ENCODE measurements at regions not wholly inside any gene's neighbourhood (a gene's known extent, or its start where the extent isn't known, plus 50 kb on each side); places are given as distances from the start of the nearest gene placed in this dataset.

DNA sequence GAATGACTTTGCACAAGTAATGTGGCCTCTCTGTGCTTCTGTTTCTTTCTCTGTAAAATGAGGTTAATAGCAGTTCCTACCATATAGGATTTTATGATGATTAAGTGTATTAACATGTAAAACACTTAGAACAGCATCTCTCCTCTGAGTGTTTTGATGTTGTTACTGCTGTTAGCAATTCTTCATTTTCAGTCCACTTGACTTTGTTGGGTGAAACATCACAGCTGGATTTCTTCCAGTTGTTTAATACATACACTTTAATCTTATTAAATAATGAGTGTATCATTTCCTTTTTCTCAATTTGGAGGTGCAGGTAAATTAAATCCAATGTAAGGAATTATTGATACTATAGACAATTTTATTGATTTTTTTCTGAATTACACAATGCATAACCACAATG is 113.6 kb downstream of the KDR start:
- in situ Hi-C loops (cut with MboI; ENCODE audit: low sequenced_read_pairs, unreplicated experiment) = no loop called here

DNA sequence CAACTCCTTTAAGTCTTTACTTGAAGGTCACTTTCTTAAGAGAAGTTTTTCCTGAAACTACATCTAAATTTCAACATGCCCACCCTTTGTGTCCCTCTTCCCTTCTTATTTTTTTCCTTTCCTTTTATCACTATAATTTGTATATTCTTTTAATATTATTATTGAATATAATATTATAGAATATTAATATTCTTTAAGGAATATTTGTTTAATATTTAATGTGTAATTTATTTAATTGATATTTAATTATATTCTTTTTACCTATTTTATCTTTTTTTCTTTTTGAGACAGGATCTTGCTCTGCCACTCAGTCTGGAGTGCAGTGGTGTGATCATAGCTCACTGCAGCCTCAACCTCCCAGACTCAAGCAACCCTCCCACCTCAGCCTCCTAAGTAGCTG is 114.8 kb downstream of the KDR start:
- in situ Hi-C loops (cut with MboI; ENCODE audit: low sequenced_read_pairs, unreplicated experiment) = no loop called here
- TF ChIP-seq, protein P1, sequence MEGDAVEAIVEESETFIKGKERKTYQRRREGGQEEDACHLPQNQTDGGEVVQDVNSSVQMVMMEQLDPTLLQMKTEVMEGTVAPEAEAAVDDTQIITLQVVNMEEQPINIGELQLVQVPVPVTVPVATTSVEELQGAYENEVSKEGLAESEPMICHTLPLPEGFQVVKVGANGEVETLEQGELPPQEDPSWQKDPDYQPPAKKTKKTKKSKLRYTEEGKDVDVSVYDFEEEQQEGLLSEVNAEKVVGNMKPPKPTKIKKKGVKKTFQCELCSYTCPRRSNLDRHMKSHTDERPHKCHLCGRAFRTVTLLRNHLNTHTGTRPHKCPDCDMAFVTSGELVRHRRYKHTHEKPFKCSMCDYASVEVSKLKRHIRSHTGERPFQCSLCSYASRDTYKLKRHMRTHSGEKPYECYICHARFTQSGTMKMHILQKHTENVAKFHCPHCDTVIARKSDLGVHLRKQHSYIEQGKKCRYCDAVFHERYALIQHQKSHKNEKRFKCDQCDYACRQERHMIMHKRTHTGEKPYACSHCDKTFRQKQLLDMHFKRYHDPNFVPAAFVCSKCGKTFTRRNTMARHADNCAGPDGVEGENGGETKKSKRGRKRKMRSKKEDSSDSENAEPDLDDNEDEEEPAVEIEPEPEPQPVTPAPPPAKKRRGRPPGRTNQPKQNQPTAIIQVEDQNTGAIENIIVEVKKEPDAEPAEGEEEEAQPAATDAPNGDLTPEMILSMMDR (IDR thresholded peaks at IDR 0.05; ENCODE audit: borderline replicate concordance, control extremely low read depth, extremely low read depth, insufficient read depth, missing control alignments) = no peak
- DNase-seq (ENCODE audit: low spot score) = no peak

More for the DNA sequence above, 113.6 kb downstream of the KDR start:
- DNase-seq (ENCODE audit: low spot score) = no peak
- TF ChIP-seq, protein P1 (IDR thresholded peaks at IDR 0.05; ENCODE audit: borderline replicate concordance, control extremely low read depth, extremely low read depth, insufficient read depth, missing control alignments) = no peak

DNA sequence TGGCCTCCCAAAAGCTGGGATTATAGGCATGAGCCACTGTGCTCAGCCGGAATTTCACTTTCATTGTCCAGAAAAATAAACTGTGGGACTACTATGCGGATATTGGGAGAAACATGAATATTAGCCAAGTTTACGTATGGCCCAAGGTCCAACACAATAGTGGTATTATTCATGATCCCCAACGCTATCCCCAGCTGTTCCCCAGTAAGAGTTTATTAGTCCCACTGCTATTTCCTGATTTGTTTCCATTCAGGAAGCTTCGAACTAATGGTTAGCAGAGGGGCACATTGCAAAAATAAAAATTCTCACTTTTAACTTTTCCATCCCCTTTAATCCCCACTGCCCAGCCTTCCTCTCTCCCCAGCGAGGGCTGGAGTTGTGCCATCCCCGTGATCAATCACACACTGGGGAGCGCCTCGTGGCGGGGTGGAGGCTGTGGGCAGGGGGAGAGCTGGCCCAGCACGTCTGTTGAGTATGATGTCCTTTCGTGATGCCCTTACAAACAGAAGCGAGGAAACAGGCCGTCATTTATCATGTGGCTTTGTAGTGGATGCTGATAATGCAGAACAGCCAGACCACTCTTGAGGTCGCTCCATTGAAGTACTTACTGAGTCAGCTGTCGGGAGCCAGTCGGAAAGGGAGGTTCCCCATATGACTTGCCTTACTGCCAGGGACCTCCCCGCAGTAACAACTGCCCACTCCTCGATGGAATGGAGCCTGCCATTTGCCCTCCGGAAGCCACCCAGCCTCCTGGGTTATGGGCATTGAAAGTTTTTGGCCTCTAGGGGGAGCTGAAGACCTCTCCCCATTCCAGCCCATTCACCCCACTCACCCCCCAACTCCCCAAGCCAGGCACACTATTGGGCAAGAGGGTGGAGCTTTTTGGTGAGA is 117.0 kb downstream of the KDR start:
- DNase-seq (ENCODE audit: low spot score) = peak; percentile 30
- TF ChIP-seq, protein P1 (IDR thresholded peaks at IDR 0.05; ENCODE audit: borderline replicate concordance, control extremely low read depth, extremely low read depth, insufficient read depth, missing control alignments) = peak; percentile 34
- in situ Hi-C loops (cut with MboI; ENCODE audit: low sequenced_read_pairs, unreplicated experiment) = no loop called here

DNA sequence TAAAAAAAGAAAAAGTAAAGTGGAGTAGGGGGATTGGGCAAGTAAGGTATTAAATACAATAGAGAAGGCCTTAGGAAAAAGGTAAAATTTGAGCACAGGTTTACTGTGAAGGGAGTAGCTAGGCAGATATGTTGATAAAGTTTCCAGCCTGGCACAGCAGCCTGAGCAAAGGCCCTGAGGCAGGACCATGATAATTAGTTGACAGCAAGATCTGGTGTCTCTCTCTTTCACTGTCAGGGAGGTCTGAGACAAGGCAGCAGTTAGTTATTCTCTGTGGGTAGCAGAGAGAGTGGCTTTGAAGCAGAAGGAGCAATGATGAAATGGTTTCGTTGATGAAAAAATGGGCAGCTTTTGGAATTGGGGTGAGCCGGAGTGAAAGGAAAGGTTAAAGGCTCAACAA is 119.5 kb downstream of the KDR start:
- in situ Hi-C loops (cut with MboI; ENCODE audit: low sequenced_read_pairs, unreplicated experiment) = no loop called here

DNA sequence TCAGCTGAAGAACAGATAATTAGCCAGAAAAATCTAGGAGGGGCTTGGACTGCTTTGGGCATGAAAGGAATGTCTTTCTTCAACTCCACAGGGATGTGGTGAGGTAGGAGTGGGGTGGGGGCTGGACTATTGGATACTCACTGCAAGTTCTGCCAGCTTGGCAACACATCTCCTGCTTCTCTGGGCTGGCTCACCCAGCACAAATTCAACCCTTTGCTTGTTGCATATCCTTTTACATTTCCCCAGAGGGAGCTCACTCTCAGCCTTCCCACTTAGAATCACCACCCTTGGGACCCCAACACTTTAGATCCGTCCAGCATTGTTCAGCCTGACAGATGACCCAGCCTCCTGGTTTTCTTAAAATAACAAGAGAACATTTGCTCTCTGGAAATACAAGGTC is 120.6 kb downstream of the KDR start:
- DNase-seq (ENCODE audit: low spot score) = no peak
- in situ Hi-C loops (cut with MboI; ENCODE audit: low sequenced_read_pairs, unreplicated experiment) = no loop called here
- TF ChIP-seq, protein P1 (IDR thresholded peaks at IDR 0.05; ENCODE audit: borderline replicate concordance, control extremely low read depth, extremely low read depth, insufficient read depth, missing control alignments) = no peak

More for the DNA sequence above, 119.5 kb downstream of the KDR start:
- no peak for DNase-seq (ENCODE audit: low spot score)
- TF ChIP-seq, protein P1 (IDR thresholded peaks at IDR 0.05; ENCODE audit: borderline replicate concordance, control extremely low read depth, extremely low read depth, insufficient read depth, missing control alignments) = no peak

DNA sequence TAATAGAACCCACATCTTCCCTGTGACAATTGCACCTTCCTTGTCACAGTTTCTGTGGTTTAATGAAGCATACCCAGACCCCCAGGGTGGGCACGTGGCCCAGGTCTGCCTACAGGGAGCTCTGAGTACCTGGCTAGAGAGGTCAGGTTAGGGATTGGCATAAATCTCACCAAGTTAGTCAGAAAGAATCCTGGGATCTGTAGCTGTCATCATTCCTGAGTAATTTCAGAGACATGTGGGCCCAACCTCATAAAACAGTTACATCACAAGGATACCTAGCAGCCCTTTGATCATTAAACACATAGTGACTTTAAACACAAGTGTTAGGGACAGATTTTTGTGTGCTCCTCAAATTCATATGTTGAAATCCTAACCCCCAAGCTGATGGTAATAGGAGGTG is 123.0 kb downstream of the KDR start:
- DNase-seq (ENCODE audit: low spot score) = no peak
- TF ChIP-seq, protein P1 (IDR thresholded peaks at IDR 0.05; ENCODE audit: borderline replicate concordance, control extremely low read depth, extremely low read depth, insufficient read depth, missing control alignments) = no peak
- in situ Hi-C loops (cut with MboI; ENCODE audit: low sequenced_read_pairs, unreplicated experiment) = no loop called here

Measured in GM13976 (cell line).